IMR-90 (cell line): ENCODE measurements at regions not wholly inside any gene's neighbourhood (a gene's known extent, or its start where the extent isn't known, plus 50 kb on each side); places are given as distances from the start of the nearest gene placed in this dataset.

ENCODE experiments used
- BHLHE40 ChIP-seq: fragments of 150-350 bp; IDR thresholded peaks from 2 replicates; pipeline ENCODE4 v1.6.1; 2016; ENCODE audit warnings: mild to moderate bottlenecking, low read depth, low read length
- CTCF ChIP-seq: conservative IDR thresholded peaks from 2 replicates; pipeline ENCODE4 v1.5.1; 2012; ENCODE audit warnings: mild to moderate bottlenecking, low read depth, low read length, improper control_type of control experiment
- ELK1 ChIP-seq: fragments of 150-350 bp; IDR thresholded peaks from 2 replicates; pipeline ENCODE4 v1.6.1; 2016; ENCODE audit warnings: low read depth, mild to moderate bottlenecking, low read length, moderate library complexity, borderline replicate concordance
- MAFK ChIP-seq: IDR thresholded peaks from 2 replicates; pipeline ENCODE4 v1.6.1; 2012; ENCODE audit warnings: low read depth, low read length, improper control_type of control experiment
- MAZ ChIP-seq: IDR thresholded peaks from 2 replicates; pipeline ENCODE4 v1.6.1; 2012; ENCODE audit warnings: low read depth, mild to moderate bottlenecking, low read length, improper control_type of control experiment, moderate library complexity, borderline replicate concordance
- MXI1 ChIP-seq: IDR thresholded peaks from 2 replicates; pipeline ENCODE4 v1.6.1; 2012; ENCODE audit warnings: low read depth, mild to moderate bottlenecking, low read length, moderate library complexity, borderline replicate concordance
- POLR2A ChIP-seq: IDR thresholded peaks from 2 replicates; pipeline ENCODE4 v1.6.1; 2012; ENCODE audit warnings: mild to moderate bottlenecking, low read depth, low read length
- RCOR1 ChIP-seq: IDR thresholded peaks from 2 replicates; pipeline ENCODE4 v1.6.1; 2012; ENCODE audit warnings: mild to moderate bottlenecking, low read length, improper control_type of control experiment; ENCODE audit not compliant: insufficient replicate concordance
- SMC3 ChIP-seq: fragments of 150-350 bp; IDR thresholded peaks from 2 replicates; pipeline ENCODE4 v1.6.1; 2016; ENCODE audit warnings: low read depth, mild to moderate bottlenecking, antibody characterized with exemption, low read length, moderate library complexity
- USF2 ChIP-seq: fragments of 150-350 bp; IDR thresholded peaks from 2 replicates; pipeline ENCODE4 v1.6.1; 2017; ENCODE audit warnings: mild to moderate bottlenecking, antibody characterized with exemption, low read length, low read depth

- TF ChIP-seq CTCF: no peak
- TF ChIP-seq MAFK: no peak
- no peak for TF ChIP-seq POLR2A
- no peak for TF ChIP-seq BHLHE40
- TF ChIP-seq USF2: no peak
- TF ChIP-seq ELK1: no peak
- no peak for TF ChIP-seq RCOR1
- no peak for TF ChIP-seq SMC3
- no peak for TF ChIP-seq MXI1
- no peak for TF ChIP-seq MAZ
These were observed 159.8 kb upstream of the CCDC68 start for GRCh38 chr18:55119016-55119415.
